ENCODE measurements at regions not wholly inside any gene's neighbourhood (a gene's known extent, or its start where the extent isn't known, plus 50 kb on each side); places are given as distances from the start of the nearest gene placed in this dataset.

GRCh38 chr2:206218156-206218555 lies 56.3 kb upstream of the ZDBF2 start:
- 75% methylated on average over 4 of the region's 4 CpGs for WGBS (ENCODE audit: low lambda C conversion rate)
- no peaks in the 10 kb centered on the region for H4K20me1 ChIP-seq (ENCODE audit: insufficient read depth)
- no peak overlapping the region for H3K4me3 ChIP-seq (ENCODE audit: low read depth in 2 of 2, low read length in 1 of 2)
- POLR2A ChIA-PET = no interaction called here
- H3F3A ChIP-seq (replicated peaks; ENCODE audit: insufficient read depth) = no peaks in the 10 kb centered on the region
- no peak overlapping the region for H2AFZ ChIP-seq (ENCODE audit: low read depth)
- H3K9me2 ChIP-seq = no peaks in the 10 kb centered on the region
- H3K9me3 ChIP-seq = no peaks in the 10 kb centered on the region
- H3K27me3 ChIP-seq (ENCODE audit: insufficient read depth) = no peaks in the 10 kb centered on the region
- H3K4me2 ChIP-seq = no peak overlapping the region
- CTCF ChIA-PET = interaction anchor here (0.7 to 1.3 kb wide), 5 partner anchors 12 to 54 kb away, joined by 3 read pairs; no protein-coding TSS in a partner anchor
- H3K27ac ChIP-seq (ENCODE audit: low read depth in 2 of 2, low read length in 1 of 2) = peak overlapping the region in 1 of 2 experiments; percentile 58; a peak in 2 of 4 replicates
- no peaks in the 10 kb centered on the region for H3K36me3 ChIP-seq (replicated peaks in 1 of 2; ENCODE audit: control insufficient read depth in 1 of 2, insufficient read depth in 2 of 2, low read length in 1 of 2)
- H3K9ac ChIP-seq = no peak overlapping the region
- no peak for DNase-seq
- peaks cover 4 to 16% of the 10 kb centered on the region in 2 experiments; a peak in 3 of 4 replicates for H3K4me1 ChIP-seq (ENCODE audit: control insufficient read depth in 1 of 2, insufficient read depth in 2 of 2, low read depth in 1 of 2, low read length in 1 of 2)
- H3K79me2 ChIP-seq (ENCODE audit: insufficient read depth) = no peaks in the 10 kb centered on the region
- TF ChIP-seq GATA2 (CRISPR knock-in tag; IDR thresholded peaks at IDR 0.05) (0 out of 2 replicates have a peak, but pooled peaks have one; percentile 1), FOSL2 (IDR thresholded peaks at IDR 0.05; ENCODE audit: borderline replicate concordance, low read depth) (no peak), SIN3A (IDR thresholded peaks at IDR 0.05; ENCODE audit: borderline replicate concordance, low read depth, low read length) (no peak), GABPA (IDR thresholded peaks at IDR 0.05; ENCODE audit: low read depth) (no peak), RCOR1 (IDR thresholded peaks at IDR 0.05; ENCODE audit: low read length) (no peak; the same call in 1 of the 2 replicates), FOXJ3 (CRISPR knock-in tag; IDR thresholded peaks at IDR 0.05) (peak; percentile 32; the same call in 1 of the 2 replicates)
- TF ChIP-seq, protein P1, sequence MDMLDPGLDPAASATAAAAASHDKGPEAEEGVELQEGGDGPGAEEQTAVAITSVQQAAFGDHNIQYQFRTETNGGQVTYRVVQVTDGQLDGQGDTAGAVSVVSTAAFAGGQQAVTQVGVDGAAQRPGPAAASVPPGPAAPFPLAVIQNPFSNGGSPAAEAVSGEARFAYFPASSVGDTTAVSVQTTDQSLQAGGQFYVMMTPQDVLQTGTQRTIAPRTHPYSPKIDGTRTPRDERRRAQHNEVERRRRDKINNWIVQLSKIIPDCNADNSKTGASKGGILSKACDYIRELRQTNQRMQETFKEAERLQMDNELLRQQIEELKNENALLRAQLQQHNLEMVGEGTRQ (IDR thresholded peaks at IDR 0.05; ENCODE audit: borderline replicate concordance, low read depth, low read length) = no peak
- TF ChIP-seq, protein P2, sequence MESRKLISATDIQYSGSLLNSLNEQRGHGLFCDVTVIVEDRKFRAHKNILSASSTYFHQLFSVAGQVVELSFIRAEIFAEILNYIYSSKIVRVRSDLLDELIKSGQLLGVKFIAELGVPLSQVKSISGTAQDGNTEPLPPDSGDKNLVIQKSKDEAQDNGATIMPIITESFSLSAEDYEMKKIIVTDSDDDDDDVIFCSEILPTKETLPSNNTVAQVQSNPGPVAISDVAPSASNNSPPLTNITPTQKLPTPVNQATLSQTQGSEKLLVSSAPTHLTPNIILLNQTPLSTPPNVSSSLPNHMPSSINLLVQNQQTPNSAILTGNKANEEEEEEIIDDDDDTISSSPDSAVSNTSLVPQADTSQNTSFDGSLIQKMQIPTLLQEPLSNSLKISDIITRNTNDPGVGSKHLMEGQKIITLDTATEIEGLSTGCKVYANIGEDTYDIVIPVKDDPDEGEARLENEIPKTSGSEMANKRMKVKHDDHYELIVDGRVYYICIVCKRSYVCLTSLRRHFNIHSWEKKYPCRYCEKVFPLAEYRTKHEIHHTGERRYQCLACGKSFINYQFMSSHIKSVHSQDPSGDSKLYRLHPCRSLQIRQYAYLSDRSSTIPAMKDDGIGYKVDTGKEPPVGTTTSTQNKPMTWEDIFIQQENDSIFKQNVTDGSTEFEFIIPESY (IDR thresholded peaks at IDR 0.05; ENCODE audit: borderline replicate concordance, low read depth) = no peak
- TF ChIP-seq, protein P3, sequence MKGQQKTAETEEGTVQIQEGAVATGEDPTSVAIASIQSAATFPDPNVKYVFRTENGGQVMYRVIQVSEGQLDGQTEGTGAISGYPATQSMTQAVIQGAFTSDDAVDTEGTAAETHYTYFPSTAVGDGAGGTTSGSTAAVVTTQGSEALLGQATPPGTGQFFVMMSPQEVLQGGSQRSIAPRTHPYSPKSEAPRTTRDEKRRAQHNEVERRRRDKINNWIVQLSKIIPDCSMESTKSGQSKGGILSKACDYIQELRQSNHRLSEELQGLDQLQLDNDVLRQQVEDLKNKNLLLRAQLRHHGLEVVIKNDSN (IDR thresholded peaks at IDR 0.05; ENCODE audit: borderline replicate concordance, low read depth) = no peak
- TF ChIP-seq, protein P4, sequence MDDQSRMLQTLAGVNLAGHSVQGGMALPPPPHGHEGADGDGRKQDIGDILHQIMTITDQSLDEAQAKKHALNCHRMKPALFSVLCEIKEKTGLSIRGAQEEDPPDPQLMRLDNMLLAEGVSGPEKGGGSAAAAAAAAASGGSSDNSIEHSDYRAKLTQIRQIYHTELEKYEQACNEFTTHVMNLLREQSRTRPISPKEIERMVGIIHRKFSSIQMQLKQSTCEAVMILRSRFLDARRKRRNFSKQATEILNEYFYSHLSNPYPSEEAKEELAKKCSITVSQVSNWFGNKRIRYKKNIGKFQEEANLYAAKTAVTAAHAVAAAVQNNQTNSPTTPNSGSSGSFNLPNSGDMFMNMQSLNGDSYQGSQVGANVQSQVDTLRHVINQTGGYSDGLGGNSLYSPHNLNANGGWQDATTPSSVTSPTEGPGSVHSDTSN (IDR thresholded peaks at IDR 0.05) = no peak

Data from SK-N-SH (cell line).